Islet of Langerhans (tissue), 1 donor: ENCODE measurements at regions not wholly inside any gene's neighbourhood (a gene's known extent, or its start where the extent isn't known, plus 50 kb on each side); places are given as distances from the start of the nearest gene placed in this dataset.

Experiments used
- FAIRE-seq: peaks from one replicate; lab custom pipeline; 2011; peaks lifted over from hg19 to GRCh38; lab: Jason Lieb, UNC

DNA sequence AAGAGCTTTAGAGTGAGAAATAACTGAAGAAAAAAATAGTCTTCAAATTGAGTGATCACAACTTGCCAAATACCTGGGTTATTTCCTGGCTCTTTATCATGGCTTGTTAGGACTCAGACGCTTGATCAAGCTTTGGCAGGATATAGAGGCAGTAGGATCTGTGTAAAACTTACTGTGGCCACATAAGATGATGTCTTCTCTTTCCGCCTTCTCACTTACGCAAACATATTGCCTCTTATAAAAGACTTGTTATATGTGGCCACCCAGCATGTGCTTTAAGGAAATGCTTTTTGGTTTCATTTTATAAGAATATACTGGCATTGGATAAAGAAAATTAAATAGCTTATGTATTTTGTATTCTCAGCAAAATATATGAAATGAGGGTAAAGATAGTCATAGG is 101.8 kb upstream of the AKIRIN2 start:
- FAIRE-seq: peak; percentile 9

DNA sequence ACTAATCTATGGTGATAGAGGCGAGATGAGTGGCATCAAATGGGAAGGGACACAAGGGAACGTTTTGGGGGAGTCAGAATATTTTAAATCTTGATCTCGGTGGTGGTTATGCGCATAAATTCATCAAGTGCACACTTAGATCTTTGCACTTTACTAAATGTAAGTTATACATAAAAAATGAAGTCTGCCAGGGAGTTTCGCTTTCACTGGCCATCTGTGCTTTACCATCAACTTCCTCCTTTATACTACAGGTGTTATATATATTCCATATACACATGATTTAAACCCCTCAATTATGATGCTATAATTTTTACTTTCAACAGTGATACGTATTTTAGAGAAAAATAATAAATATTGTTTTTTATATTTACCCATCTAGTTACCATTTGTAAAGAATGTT is 97.6 kb upstream of the AKIRIN2 start:
- no peak for FAIRE-seq

DNA sequence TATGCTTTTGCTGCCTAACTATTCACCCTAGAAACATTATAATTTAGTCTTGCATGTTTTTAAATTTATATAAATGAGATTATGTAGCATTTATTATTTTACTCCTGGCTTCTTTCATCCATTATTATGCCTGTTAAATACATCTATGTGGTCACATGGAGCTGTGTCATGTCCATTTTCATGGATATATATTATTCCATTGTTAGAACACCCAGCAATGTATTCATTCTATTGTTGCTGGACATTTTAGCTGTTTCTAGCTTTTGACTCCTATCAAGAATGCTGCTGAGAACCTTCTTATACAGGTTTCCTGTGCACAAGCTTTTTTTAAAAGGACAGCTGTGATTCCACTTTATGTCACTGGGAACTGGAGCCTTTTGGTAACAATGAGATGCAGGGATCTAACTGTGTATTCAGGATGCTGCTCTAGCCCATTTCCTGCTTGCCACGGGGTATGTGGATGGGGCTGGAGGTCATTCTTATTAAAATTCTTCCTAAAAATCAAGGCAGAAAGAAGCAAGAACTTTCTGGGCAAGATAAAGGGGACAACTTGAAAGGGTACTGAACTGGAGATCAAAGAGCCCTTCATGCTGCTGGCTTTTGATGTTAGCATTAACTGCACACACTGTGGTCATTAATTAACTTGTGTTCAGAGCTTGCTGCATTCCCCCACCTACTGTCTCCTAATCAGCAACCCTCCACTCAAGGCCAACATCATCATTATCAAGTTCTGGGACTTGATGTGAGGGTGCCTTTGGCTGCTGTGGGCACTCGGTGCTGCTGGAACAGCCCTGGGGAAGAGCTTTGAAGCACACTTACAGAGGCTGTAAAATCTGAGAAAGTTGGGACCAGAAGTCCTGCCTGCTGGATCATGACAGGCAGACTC is 96.6 kb upstream of the AKIRIN2 start:
- no peak for FAIRE-seq

DNA sequence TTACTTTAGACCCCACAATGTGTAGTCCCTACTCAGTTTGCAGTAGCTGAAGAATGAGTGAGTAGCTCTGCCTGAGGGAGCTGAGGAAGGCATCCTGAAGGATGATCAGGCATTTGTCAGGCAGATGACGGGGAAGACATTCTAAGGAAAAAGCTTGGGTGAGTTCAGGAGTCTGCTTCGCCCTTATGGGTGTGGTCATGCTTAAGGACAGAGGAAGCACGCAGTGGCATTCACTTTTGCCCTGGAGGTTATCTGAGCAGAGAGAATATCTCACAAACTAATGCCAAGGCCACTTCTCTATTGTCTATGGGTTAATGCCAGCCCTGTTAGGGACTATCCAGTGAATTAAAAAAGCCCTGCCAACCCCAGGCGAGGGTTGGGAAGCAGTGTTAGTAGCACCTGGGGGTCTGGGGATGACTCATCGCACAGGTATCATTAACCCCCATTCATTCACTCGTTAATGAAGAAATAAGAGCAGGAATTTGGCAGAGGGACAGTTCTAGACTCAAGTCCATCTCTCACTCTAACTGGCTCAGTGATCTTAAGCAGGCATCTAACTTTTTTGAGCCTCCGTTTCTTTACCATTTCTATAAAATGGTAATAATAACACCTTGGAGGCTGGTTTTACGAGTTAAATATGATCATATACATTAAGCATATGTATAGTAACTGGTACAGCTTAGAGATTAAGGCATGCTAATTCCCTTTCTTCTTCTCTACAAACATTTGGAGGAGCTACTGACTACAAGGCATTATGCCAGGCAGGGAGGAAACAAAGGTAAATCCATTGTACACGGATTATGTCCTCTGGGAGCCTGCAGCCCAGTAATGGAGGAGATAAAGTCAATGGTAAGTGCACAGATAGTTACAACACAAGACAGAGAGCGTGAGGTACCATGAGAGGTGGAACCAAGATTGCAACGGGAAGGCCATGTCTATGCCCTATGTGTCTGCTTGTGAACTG is 93.2 kb upstream of the AKIRIN2 start:
- FAIRE-seq: no peak

DNA sequence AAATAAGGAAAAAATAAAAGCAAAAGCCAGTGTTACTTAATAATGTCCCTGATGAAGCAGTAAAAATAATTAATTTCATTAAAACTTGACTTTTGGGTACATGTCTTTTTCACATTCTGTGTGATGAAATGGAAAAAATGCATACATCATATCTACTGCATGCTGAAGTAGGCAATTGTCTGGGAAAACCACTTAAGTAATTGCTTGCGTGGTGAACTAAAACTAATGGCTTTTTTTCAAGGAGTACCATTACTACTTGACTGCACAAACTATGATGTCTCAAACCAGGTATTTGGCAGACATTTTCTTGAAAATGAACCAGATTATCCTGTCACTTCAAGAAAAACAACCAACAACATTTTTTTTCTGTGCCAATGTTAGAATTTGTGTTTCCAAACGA is 91.3 kb upstream of the AKIRIN2 start:
- FAIRE-seq: no peak

DNA sequence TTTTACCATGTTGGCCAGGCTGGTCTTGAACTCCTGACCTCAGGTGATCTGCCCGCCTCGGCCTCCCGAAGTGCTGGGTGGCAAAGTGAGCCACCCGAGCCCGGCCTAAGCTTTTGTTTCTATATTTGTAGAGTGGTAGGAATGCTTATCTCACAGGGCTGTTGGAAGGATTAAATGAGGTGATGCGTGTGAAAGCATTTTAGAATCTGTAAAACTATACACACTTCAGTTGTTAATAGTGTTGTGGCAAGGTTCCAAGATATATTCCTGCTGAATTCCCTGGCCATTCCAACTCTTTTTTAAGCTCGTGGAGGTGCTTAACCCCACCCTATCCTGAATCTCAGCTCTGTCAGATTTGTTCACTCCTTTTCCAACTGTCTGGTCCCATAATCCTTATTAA is 89.9 kb upstream of the AKIRIN2 start:
- FAIRE-seq: no peak

DNA sequence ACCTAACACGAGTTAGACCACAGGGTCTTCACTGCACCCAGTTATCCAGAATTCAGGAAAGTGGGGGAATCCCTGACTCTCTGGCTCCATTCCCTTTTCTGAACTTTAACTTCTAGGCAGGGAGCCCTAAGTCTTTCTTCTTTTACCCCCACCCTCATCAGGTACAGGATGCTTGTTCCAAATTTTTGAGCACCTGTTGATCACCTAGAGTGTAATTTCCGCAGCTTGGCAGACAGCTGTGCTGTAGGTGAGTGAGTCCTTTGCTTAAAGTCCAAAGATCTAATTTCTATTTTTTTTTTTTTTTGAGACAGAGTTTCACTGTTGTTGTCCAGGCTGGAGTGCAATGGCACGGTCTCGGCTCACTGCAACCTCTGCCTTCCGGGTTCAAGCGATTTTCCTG is 89.5 kb upstream of the AKIRIN2 start:
- no peak for FAIRE-seq

DNA sequence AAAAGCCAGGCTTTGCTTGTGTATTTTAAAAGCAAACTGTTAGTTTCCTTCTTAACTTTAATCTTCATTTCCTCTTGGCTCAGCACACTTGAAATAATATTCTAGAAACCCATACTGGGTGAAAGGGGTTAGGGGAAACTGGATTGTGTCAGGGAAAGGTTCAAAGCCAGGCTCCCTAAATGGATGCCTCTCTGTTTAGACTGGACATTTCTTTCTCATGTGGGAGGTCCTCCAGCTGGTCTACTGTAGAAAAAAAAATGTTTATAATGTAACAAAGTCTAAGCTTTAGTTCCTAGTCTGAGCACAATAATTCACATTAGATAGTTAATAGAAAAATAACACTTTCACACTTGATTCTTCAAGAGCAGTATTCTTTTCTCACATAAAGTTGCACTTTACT is 89.0 kb upstream of the AKIRIN2 start:
- no peak for FAIRE-seq

DNA sequence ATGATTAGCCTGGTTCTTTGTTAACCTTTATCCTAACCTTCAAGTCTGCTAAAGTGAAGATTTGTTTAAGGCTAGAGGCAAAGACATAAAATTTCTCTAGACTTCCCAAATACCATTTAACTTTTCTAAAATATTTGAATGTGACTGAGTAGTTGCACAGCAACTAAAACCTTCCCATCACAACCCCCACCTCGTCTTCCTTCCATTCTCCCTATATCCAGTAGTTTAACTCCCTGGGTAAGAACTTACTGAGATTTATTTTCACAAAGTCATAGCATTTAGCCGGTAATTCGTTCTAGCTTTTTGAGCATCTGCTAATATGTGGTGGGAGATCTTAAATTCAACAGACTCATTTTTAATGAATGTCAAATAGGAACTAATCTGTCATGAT is 87.9 kb upstream of the AKIRIN2 start:
- peak; percentile 84 for FAIRE-seq

DNA sequence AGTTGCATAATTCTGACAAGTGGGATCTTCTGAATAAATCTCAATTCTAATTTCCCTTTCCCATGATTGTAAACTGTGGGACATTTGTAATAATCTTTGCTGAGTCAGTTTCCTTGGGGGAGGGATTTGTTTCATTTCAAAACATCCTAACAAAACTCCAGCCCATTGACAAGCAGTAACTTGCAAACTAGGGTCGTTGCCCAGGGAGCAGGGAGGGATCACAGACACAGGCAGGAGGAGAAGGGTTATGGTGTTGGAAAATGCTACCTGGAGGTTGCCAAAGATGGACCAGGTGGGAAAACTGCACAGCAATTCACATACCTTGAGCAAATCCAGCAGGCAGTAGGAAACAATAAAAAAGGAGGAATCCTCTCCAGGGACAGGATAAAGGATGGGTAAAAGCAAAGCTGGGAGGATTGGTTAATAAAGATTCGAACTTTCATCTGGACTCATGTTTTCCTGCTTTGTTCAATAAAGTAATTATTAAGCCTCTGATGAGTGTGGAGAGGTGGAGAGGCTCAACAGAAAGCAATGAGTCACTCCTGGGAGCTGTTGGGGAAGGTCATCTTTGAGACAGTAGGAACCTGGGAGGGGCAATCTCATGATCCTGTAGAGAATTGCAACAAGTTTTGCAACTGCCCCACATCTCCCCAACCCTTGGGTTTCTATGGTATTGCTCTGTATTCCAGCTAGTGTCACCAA is 87.3 kb upstream of the AKIRIN2 start:
- FAIRE-seq: no peak

DNA sequence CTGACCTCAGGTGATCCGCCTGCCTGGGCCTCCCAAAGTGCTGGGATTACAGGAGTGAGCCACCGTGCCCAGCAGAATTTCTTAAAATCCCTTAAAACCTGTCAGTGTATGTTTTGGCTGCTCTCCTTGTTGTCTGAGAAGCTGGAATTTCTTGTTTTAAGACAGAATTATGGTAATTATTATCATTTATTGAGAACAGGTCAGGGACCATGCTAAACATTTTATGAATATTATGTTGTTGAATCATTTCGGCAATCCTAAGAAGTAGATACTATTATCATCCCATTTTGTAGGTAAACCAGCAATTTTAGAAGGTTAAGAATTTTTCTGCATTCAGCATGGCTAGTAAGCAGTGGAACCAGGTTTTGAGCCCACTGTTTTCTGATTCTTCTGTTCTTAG is 86.1 kb upstream of the AKIRIN2 start:
- FAIRE-seq: no peak

DNA sequence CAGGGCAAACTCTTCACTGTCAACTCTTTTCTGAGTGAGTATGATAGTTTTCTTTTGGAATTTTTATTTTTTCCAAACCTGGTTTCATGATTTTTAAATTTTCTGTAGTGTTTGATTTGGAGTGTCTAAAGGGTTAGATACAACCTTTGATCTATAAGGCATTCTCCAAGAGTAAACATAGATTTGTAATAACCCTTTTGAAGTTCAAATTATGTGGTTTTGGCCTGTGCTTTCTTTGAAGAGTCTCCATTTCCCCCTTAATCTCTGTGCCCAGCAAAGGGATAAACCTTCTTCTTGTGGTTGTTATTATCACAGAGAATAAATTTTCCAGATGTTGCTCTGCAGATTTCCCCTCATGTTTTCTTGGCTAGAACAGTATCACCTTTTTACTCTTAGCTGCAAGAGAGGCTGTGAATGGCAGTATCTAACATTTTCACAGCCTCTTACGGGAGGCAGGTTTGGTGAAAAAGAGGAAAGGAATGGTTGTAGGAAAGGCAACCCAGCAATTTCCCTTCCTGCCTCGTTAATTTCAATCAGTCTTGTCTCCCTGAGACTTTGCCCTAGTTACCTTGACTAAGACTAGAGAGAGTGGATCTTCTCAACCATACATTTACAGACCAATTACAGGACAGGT is 83.3 kb upstream of the AKIRIN2 start:
- FAIRE-seq: no peak

DNA sequence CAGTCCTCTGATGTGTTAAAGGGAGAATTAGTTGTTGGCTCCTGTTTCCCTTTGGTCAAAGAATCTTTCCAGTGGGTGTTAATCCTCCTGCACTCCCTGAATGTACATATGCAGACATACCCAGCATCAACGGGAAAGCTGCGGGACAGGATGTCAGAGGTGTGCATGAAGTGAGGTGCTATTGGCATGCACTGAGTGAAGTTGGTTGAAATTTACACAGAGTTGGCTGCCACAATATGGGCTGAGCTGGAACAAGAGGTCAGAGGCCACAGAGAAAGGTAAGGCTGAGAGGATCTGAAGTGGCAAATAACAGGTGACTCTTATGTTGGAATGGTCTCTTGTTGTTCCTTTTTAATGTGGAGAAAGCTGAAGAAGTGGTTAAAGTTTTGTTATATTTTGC is 82.7 kb upstream of the AKIRIN2 start:
- FAIRE-seq: no peak

DNA sequence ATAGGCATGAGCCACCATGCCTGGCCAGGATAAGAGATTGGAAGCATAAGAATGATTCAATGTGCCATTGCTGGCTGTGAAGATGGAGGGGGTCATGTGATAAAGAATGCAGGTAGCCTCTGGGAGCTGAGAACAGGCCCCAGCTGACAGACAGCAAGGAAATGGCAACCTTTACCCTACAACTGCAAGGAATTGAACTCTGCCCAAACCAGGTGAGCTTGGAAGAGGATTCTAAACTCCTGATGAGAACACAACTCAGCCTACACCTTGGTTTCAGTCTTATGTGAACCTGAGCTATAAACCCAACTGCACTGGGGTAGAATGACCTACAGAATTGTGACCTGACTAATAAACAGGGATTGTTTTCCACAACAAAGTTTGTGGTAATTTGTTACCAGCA is 82.0 kb upstream of the AKIRIN2 start:
- FAIRE-seq: no peak

DNA sequence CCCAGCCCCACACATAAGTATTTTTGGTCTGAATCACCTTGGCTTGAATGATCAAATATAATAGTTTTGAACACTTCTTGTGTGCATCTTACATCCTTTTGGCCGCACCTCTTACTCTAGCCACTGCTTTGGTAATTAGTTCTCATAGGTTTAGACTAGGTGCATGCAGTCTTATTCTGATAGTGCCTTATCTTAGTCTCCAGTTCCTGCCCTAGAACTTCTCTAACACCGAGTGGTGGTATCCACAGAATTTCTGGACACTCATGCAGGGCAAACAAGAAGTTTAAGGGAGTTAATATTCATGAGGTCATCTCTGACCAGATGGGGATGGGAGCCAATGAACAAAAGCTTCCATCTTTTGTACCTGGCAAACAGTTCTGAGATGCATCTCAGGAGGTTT is 77.5 kb upstream of the AKIRIN2 start:
- no peak for FAIRE-seq

DNA sequence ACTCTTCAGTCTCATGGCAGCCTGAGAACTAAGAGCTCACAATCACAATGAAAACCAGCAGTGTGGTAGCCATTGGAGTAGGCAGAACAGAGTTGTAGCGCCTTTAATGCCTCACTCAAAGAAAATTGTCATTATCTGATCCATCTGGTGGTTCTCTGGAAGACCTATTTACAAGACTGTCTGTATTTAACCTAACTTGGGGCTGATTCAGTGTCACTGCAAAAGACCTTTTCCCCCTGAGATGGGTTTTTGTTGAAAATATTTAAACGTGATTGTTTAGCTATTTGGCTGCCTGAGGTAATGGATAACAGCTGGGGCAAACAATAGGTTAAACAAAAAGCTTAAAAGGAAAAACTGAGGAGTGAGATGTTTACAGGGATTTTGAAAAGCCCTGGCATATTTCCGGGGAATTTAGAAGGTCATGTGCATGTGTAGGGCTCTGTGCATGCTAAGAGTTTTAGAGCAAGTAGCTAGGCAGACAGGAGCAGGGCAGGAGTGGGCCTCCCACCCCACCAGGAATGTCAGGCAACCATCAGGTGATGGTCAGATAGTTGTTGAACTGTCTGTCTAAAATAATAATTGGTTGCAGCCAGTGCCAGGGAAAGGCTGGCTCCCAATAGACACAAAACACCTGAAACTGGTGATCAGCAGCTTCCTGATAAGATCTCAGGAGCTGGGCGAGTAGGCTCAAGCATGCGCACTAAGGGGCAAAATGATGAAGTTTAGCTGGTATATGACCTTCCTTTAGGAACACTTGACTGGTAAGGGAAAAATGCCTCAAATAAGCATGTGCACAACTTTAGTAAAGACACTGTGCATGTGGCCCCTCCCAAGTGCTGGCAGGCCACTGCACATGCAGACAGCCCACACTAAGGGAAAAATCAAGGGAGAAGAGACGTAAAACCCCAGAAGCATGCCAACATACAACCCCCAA is 70.8 kb upstream of the AKIRIN2 start:
- no peak for FAIRE-seq

DNA sequence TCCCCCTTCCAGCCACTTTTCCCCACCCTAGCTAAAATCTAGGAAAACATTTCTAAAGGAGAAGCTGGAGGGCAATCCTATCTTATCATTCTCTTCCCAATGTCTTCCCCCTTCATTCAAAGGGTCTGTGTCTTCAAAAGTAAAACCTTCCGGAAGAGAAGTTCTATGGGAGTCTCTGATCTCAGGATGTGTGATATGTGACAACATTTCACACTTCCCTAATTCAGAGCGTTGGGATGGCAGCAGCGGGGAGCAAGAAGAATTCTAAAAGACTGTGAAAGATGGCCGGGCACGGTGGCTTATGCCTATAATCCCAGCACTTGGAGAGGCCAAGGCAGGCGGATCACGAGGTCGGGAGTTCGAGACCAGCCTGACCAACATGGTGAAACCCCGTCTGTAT is 65.4 kb upstream of the AKIRIN2 start:
- FAIRE-seq: no peak

DNA sequence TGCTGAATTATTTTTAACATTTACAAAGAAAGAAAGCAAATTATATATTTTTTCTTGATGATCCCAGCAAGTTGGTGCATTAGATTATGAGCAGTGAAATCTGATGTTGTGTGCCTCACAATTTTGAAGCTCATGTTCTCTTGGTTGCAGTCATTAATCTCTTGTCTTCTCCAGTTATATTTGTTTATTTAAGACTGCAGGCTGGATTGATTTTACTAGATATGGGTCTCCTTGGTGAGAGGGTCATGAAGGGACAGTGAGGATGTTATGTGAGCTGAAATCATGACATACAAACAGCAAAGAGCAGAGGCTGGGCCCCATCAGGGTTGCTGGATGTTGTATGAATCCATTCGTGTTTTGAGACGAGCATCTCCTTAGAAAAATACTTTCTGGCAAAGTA is 64.2 kb upstream of the AKIRIN2 start:
- FAIRE-seq: peak; percentile 88

DNA sequence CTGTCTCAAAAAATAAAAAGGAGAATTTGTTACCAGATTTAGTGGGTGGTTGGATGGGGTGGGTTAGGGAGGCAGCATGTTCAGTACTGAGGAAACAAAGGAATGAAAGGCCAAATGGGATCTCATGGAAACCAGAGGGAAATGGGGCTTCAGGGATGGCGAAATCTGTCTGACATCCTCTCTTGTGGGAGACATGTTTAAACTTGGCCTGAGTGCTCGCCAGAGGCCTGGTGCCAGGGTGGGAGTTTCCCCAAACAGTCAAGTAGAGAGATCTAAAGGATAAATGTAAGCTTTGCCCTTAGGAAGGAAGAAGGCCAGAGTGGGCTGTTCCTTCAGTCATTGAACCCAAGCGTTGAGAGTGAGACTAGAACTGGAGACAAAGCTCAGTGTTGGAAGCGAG is 61.9 kb upstream of the AKIRIN2 start:
- FAIRE-seq: no peak

DNA sequence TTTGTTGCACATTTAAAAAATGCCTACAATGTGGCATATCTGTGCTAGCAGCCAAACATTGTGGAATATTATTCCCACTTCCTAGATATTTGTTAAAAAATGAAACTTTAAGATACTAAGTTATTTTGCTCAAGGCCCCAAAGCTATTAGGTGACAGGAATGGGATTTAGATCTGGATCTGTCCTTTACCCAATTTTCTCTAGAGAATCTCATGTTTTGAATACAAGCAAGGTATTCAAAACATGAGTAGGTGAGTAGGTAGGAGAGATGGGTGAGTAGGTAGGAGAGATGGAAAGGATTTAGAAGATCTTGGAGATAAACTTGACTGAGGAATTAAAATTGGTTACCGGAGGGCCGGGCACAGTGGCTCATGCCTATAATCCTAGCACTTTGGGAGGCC is 61.2 kb upstream of the AKIRIN2 start:
- FAIRE-seq: no peak

DNA sequence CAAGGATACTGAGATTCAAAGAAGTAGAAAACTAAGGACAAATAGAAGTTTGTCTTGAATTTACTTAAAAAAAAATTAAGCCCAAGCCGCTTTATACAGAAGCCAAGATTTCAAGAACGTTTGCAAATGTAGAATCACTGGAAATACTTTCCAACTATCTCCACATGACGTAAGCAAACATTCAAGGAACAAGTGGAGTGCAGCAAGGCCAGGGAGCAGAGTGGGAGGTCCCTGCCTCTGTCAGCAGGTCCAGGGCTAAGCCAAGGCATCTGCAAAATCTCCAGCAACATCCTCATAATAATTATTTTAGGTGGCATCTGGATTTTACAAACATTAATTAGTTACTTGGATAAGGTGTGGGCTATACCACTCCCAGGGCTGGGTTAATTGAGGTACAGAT is 60.1 kb upstream of the AKIRIN2 start:
- FAIRE-seq: no peak
